G401 (cell line): ENCODE measurements at regions not wholly inside any gene's neighbourhood (a gene's known extent, or its start where the extent isn't known, plus 50 kb on each side); places are given as distances from the start of the nearest gene placed in this dataset.

Source experiments
- DNase-seq: peaks from one replicate; pipeline ENCODE4 v3.0.0-alpha.2; 2015; ENCODE audit warnings: low spot score
- in situ Hi-C: cut with HindIII; loops from 2 replicates; pipeline ENCODE4 v1.10.0; 2016; ENCODE audit warnings: low sequenced_read_pairs, mixed read lengths

DNA sequence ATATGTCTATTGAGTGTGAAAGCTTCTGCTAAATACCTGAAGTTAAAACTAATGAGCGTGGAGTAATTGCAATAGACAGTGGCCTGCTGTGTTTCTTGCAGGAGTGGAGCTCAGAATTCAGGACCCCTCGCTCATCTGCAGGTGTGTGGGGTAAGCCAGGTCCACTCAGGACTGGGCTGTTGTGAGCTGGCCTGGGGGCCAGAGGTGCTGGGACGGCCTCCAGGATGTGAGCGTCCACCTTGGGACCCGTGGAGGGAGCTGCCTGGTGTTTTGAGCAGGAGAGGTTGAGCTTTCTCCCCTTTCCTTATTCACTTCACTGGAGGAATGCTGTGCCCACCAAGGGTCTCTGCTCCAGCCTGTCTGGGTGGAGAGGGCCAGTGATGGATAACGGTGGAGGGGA is 681.2 kb downstream of the BRD1 start:
- in situ Hi-C loops, result no loop called here
- no peak for DNase-seq

DNA sequence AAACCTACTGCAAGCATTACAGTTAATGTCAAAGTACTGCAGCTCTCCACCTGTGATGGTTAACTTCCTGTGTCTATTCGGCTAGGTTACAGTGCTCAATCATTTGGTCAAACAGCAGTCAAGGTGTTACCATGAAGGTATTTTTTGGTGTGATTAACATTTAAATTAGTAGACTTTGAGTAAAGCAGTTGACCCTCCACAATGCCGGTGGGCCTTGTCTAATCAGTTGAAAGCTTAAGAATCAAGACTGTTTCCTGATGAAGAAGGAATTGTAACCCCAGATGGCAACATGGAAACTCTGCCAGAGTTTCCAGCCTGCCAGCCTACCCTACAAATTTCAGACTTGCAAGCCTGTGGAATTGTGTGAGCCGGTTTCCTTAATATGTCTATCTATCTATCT is 683.9 kb downstream of the BRD1 start:
- DNase-seq, result no peak
- in situ Hi-C loops, result no loop called here

DNA sequence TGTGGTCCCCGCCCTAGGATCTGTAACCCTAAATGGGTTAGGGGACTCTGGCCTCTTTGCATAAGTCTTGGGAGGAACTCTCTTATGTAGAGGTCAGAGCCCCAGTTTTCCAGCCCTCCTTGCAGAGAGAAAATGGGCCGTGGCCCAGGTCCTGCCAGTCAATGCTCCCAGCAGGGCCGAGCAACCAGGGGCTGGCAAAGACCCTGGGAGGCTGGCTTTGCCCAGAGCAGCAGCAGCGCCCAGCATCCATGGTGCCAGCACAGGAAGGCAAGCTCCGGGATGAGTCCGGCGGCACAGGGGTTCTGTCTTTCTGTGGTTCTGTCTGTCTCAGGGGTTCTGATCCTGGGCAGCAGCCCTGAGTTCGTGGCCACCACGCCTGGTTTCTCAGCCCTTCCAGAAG is 684.8 kb downstream of the BRD1 start:
- in situ Hi-C loops, result no loop called here
- DNase-seq, result no peak

DNA sequence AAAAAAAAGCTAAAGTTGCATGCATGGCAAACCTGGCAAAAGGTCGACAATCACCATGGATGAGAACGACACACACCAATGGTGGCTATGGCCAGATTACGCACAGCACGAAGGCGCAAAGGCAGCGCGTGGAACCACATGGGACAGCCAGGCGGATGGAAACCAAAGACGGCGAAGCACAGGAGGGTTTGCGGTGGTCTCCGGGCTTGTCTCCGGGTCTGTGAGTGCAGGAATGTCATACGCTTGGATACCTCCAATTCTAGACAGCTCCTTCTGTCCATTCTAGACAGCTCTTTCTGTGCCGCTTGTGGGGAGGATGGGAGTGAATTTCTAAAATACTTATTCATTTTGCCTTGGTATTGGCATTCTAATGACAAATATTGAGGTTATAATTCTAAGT is 685.4 kb downstream of the BRD1 start:
- in situ Hi-C loops, result no loop called here
- peak; percentile 63 for DNase-seq

DNA sequence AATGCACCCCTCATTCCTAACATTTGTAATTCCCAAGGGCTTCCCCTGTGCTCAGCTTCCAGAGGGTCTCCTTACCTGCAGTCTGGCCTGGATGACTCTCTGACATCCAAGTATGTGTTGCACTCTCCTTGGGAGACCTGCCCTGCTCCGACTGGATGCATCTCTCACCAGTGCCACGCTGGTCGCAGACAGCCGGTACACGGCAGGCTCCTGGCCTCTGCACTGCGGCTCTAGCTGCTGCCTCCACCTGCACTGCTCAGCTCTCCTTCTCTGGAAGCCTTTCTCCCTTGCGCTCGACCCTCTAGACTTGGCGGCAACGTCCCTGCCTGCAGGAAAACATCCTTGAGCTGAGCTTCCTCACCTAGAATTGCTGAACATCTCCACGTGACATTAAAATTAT is 685.9 kb downstream of the BRD1 start:
- in situ Hi-C loops, result no loop called here
- DNase-seq, result peak; percentile 76

DNA sequence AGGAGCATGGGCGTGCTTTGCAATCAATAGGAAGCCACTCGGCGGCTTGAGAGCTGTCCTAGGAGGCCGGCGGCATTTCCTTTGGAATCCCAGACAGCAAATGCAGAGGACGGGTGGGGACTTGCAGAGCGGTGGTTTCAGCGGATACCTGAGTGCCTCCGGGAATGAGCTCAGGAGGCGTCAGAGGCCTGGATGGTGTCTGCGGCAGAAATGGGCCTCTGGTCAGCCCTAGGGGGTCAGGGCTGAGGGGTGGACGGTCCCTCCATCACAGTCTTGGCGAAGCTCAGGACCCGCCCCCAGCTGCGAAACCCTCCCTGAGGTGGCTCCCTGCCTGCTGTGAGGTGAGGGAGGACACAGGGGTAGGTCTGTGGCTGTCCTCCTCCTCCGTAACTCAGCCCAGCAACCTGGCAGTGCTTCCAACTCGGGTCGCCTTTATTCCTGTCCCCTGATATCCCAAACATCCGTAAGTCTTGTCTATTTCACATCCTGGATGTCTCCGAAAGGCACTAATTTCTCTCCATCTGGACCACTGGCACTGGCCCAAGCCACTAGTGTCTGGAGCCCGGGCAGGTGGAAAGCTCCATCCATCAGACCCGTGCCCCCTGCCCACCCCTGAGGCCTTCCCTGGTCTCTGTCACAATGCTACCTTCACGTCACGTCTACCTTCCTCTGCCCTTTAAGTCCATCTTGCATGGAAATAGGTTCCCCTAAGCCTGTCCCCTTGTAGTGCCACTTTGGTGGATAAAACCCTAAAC is 686.6 kb downstream of the BRD1 start:
- DNase-seq, result peak; percentile 8
- in situ Hi-C loops, result no loop called here

DNA sequence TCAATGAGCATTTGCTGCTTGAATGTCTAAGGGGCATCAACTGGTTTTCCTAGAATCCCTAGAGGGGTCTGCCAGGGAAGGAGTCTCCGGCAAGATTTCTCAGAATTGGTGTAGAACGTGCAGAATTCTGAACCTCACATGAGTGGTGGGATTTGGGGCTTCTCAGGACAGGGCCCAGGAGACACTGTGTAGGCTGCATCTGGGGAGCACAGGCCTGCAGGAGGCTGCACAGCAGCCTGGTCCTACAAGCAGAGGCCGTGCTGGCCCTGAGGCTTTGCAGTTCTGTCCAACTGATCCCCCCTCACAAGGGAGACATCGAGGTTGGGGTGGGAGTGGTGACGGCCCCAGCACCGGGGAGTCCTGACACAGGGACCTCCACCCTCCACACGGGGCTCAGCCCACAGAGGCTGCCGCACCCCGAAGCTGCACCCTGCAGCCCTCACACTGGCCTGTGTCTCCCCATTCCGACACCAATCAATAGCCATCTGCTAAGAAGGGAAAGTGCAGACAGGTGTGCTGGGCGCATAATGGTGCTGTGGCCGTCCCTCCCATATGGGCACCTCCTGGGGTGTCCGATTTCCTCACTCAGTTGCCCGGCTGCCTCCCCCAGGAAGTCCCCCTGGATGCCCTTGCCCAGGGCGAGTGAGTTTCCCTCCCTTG is 688.1 kb downstream of the BRD1 start:
- no peak for DNase-seq
- in situ Hi-C loops, result no loop called here

DNA sequence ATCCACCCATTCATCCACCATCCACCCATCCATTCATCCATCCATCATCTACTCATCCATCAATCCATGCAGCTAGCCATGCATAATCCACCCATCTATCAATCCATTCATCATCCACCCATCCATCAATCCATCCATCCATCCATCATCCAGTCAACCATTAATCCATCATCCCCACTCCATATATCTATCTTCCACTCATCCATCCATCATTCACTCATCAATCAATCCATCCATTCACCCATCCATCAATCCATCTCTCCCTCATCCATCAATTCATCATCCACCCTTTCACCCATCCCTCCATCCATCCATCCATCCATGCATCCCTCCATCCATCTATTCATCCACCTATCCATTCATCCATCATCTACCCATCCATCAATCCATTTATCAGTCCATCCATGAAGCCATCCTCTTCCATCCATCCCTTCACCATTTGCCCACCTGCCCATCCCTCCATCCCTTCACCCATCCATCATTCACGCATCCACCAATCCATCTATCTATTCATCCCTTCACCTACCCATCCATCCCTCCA is 689.4 kb downstream of the BRD1 start:
- in situ Hi-C loops, result no loop called here
- no peak for DNase-seq

DNA sequence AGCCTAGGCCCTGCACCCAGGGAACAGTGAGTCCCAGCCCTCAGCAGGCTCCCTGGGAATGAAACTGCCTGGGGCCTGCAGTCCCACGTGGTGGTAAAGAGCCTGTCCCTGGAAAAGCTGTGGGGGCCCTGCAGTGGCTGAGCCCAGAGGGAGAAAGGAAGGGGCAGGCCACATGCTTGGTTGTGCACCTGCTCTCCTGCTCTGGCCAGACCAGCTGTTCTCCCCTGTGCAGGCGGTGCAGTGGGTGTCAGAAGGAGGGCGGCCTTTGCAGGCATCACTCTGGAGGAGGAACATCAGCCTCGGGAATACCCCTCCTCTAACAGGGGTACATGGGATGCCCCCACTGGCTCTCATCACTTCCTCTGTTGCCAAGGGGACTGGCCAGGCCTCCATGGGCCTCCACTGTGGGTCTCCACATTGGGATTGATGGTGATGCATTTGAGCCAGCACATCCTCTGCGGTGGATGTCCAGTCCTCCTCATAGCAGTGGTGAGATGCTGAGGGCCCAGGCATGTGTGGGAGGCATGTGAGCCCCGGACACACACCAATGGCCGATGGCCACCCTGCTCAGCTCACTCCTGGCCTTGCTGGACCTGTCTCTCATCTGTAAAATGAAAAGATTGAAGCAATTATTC is 690.4 kb downstream of the BRD1 start:
- no peak for DNase-seq
- in situ Hi-C loops, result no loop called here

DNA sequence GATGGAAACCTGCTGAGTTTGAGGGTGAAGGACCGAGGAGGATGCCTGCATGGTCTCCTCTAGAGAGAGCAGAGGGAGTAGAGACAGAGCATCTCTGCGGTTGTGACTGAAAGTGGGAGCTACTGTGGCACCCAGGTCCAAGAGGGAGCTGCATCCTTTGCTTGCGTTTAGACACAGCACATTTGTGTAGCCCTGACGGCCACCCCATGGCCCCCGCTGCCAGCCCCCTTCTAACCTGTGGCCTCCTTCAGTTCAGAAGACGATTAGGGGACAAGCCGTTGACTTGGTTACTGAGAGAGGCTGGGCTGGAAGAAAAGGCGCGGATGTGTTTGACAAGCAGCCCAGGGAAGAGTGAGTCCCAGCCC is 690.9 kb downstream of the BRD1 start:
- DNase-seq, result no peak
- in situ Hi-C loops, result no loop called here

DNA sequence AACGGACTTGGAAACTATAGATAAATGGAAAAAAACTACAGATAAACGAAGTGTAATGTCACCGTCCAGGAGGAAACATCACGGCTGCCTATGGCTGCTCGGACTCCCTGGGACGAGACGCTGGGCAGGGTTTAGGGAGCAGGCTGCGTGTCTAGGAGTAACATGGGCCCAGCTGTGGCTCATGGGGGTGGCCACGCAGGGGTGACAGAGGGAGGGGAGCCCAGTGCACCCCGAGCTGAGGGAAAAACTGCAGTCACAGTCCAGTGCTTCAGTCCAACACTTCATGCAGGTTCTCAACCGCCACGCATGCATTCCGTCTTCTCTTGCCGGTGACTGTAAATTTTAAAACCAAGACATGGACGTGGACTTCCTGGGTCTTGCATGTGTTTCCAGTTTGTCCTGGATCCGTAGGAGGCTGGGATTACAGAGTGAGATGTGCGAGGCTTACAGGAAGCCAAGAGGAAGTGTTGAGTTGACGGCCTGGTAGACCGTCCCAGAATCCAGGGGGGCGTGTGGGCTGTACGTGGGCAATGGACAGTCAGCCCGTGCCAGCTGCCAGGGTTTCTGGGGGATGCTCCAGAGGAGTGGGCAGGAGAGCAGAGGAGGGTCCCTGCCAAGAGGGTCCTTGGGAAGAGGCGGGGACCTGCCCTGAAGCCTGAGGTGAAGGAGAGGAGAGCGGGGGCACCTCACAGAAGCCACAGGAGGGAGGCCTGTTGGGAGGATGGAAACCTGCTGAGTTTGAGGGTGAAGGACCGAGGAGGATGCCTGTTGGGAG is 691.4 kb downstream of the BRD1 start:
- in situ Hi-C loops, result no loop called here
- DNase-seq, result no peak

DNA sequence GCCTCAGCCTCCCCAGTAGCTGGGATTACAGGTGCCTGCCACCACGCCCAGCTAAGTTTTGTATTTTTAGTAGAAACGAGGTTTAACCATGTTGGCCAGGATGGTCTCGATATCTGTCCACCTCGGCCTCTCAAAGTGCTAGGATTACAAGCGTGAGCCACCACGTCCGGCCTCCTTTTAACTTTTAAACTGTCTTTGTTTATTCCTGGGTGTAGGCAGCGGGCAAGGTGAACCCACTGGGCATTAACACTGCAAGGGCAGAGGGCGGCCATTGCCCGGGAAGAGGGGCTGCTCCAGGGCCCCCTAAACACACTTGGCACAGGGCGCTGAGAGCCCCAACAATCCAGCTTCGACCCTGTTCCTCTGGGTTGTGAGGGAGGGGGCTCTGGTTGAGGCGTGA is 693.6 kb downstream of the BRD1 start:
- in situ Hi-C loops, result no loop called here
- no peak for DNase-seq

DNA sequence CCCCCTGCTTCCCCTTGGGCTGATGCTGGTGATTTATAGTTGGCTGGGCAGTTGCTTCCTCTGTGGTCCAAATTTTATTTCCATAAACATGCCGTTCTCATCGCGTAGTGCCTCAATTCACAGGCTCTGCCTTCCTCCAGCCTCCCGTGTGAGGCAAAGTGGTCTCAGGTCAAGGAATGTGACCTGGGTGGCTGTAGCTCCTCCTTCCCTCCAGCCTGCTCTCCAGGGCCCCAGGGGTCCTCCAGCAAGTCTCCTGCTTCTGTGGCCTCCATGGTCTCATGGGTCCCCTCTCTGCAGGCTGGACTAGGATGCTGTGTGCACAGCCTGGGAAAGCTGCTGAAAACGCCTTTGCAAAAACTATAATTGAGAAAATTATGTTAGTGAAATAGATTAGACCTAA is 694.1 kb downstream of the BRD1 start:
- in situ Hi-C loops, result no loop called here
- DNase-seq, result no peak

DNA sequence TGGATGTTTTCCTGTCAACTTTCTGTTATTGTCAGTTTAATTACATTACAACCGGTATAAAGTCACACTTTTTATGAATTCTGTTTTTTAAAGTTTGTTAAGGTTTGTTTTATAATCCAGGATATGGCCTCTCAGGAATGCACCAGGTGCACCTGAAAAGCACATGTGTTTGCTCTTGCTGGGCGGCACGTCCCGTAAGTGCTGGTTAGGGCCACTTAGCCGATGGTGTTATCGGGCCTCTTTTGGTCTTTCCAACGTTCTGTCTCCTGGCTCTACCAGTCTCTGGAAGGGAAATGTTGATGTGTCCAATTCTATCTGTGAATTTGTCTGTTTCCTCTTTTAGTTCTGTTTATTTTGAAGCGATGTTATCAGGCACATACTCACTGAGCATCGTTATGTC is 695.7 kb downstream of the BRD1 start:
- no peak for DNase-seq
- in situ Hi-C loops, result no loop called here

DNA sequence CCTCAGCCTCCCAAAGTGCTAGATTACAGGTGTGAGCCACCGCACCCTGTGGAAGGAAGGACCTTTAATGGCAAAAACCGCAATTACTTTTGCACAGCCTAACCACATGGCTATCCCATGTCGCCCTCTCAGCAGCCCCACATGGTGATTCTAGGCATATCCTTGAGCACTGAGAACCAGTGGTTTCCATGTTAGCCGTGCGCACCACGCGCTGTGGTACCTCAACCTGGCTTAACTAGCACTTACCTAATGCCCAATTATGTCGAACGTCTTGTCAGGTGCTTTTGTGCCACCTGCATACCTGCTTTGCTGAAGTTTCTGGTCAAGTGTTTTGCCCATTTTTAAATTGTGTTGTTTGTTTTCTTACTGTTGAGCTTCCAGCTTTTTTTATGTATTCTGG is 697.9 kb downstream of the BRD1 start:
- in situ Hi-C loops, result no loop called here
- DNase-seq, result no peak

DNA sequence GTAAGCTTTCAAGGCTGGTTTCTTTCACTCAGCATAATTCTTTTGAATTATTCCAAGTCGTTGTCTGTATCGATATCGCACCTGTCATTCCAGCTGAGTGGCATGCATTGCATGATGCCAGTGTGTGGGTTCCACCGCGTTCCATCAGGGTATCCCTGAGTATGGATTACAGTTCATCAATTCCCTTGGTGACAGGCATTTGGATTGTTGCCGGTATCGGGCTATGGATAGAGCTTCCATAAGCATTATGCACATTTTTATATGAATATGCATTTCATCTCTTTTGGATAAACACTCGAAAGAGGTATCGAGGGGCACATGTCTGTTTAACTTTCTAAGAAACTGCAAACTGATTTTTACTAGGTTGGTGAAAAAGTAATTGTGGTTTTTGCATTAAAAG is 698.8 kb downstream of the BRD1 start:
- DNase-seq, result no peak
- in situ Hi-C loops, result no loop called here

DNA sequence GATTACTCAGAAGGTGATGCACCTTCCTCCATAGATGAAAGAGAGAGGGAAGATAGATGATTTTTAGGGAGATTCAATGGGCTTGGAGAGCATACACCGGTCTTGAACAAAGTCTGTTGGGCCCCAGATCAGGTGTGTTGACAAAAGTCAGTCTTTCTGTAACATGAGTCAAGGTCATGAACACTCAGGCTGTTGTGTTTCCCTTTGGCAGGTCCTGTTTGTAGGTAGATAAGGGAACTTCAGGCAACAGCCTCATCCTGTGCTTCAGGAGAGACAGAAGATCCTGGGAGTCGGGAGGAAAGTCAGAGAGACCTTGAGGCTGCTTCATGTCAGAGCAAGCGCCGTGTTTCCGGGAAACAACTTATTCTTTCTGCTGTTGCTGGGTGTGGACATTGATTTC is 703.1 kb downstream of the BRD1 start:
- DNase-seq, result no peak
- in situ Hi-C loops, result no loop called here

DNA sequence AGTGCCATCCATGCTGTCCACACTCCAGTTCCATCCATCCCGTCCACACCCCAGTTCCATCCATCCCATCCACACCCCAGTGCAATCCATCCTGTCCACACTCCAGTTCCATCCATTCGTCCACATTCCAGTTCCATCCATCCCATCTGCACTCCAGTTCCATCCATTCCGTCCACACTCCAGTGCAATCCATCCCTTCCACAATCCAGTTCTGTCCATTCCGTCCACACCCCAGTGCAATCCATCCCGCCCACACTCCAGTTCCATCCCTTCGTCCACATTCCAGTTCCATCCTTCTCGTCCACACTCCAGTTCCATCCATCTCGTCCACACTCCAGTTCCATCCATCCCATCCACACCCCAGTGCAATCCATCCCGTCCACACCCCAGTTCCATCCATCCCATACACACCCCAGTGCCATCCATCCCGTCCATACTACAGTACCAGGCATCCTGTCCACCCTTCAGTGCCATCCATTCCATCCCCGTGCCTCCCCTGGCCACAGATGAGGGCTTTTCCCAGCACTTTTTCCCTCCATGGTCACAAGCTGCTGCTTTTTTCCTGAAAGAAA is 704.0 kb downstream of the BRD1 start:
- in situ Hi-C loops, result no loop called here
- DNase-seq, result no peak

DNA sequence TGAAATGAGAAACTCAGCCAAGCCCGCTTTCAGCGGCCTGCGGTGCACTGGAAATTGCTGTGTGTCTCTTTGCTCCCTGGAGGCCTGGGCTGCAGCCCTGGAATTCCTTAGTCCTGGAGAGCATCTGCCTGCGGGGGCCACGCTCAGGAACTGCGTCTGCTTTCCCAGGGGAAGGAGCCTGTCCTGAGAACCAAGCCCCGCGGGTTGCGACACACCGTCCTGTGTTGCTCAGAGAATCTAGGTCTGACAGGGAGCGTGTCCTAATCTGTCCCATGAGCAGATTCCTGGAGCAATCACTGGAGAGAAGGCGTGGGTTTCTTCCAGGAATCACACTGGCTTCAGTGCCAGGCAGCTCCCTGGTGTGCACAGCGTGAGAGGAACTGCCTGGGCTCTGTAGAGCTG is 708.1 kb downstream of the BRD1 start:
- no peak for DNase-seq
- in situ Hi-C loops, result no loop called here

DNA sequence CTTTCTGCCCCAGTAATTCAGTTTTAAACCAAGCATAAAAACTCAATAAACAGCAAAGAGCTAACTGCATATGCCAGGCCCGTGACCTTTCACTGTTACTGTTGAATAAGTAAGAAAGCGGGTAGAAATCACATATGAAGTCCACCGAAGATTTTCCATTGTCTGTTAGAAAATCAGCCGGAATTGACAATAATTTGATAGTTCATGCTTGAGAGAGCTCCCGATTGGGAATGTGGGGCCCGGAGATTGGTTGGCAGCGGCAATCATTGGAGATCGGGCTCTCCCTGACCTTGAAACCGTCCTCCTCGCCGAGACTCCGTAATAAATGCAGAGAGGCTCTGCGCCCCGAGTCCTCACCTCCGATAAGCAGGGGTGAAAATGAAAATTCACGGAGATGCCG is 709.6 kb downstream of the BRD1 start:
- DNase-seq, result no peak
- in situ Hi-C loops, result no loop called here
